GM23338 (cell line): ENCODE measurements at regions not wholly inside any gene's neighbourhood (a gene's known extent, or its start where the extent isn't known, plus 50 kb on each side); places are given as distances from the start of the nearest gene placed in this dataset.

Experiments used
- CREB1 ChIP-seq: fragments of 250-450 bp; sonication (Bioruptor Pico); IDR thresholded peaks from 2 replicates; pipeline ENCODE4 v1.5.0; 2020; ENCODE audit warnings: low read depth, mild to moderate bottlenecking, moderate library complexity
- POLR2AphosphoS5 ChIP-seq: IDR thresholded peaks from 2 replicates; pipeline ENCODE4 v1.6.1; 2016; ENCODE audit warnings: antibody characterized with exemption, low read depth
- REST ChIP-seq: IDR thresholded peaks from one replicate; pipeline ENCODE4 v1.6.1; 2018; ENCODE audit warnings: antibody characterized with exemption; ENCODE audit not compliant: unreplicated experiment
- TF ChIP-seq, protein P1 (sequence below): fragments of 250-450 bp; sonication (Bioruptor Pico); IDR thresholded peaks from 2 replicates; pipeline ENCODE4 v1.5.0; 2020; ENCODE audit warnings: mild to moderate bottlenecking, moderate library complexity
- TF ChIP-seq, protein P2 (sequence below), 2 experiments: fragments of 200-600 bp in 1 of 2; sonication (generic) in 1 of 2; conservative IDR thresholded peaks; 2 replicates each; pipeline versions ENCODE4 v1.5.1 to v1.6.1; 2016 to 2017; ENCODE audit warnings: antibody characterized with exemption in 2 of 2, low read depth in 2 of 2, mild to moderate bottlenecking in 2 of 2, moderate library complexity in 1 of 2

- TF ChIP-seq, protein P1, sequence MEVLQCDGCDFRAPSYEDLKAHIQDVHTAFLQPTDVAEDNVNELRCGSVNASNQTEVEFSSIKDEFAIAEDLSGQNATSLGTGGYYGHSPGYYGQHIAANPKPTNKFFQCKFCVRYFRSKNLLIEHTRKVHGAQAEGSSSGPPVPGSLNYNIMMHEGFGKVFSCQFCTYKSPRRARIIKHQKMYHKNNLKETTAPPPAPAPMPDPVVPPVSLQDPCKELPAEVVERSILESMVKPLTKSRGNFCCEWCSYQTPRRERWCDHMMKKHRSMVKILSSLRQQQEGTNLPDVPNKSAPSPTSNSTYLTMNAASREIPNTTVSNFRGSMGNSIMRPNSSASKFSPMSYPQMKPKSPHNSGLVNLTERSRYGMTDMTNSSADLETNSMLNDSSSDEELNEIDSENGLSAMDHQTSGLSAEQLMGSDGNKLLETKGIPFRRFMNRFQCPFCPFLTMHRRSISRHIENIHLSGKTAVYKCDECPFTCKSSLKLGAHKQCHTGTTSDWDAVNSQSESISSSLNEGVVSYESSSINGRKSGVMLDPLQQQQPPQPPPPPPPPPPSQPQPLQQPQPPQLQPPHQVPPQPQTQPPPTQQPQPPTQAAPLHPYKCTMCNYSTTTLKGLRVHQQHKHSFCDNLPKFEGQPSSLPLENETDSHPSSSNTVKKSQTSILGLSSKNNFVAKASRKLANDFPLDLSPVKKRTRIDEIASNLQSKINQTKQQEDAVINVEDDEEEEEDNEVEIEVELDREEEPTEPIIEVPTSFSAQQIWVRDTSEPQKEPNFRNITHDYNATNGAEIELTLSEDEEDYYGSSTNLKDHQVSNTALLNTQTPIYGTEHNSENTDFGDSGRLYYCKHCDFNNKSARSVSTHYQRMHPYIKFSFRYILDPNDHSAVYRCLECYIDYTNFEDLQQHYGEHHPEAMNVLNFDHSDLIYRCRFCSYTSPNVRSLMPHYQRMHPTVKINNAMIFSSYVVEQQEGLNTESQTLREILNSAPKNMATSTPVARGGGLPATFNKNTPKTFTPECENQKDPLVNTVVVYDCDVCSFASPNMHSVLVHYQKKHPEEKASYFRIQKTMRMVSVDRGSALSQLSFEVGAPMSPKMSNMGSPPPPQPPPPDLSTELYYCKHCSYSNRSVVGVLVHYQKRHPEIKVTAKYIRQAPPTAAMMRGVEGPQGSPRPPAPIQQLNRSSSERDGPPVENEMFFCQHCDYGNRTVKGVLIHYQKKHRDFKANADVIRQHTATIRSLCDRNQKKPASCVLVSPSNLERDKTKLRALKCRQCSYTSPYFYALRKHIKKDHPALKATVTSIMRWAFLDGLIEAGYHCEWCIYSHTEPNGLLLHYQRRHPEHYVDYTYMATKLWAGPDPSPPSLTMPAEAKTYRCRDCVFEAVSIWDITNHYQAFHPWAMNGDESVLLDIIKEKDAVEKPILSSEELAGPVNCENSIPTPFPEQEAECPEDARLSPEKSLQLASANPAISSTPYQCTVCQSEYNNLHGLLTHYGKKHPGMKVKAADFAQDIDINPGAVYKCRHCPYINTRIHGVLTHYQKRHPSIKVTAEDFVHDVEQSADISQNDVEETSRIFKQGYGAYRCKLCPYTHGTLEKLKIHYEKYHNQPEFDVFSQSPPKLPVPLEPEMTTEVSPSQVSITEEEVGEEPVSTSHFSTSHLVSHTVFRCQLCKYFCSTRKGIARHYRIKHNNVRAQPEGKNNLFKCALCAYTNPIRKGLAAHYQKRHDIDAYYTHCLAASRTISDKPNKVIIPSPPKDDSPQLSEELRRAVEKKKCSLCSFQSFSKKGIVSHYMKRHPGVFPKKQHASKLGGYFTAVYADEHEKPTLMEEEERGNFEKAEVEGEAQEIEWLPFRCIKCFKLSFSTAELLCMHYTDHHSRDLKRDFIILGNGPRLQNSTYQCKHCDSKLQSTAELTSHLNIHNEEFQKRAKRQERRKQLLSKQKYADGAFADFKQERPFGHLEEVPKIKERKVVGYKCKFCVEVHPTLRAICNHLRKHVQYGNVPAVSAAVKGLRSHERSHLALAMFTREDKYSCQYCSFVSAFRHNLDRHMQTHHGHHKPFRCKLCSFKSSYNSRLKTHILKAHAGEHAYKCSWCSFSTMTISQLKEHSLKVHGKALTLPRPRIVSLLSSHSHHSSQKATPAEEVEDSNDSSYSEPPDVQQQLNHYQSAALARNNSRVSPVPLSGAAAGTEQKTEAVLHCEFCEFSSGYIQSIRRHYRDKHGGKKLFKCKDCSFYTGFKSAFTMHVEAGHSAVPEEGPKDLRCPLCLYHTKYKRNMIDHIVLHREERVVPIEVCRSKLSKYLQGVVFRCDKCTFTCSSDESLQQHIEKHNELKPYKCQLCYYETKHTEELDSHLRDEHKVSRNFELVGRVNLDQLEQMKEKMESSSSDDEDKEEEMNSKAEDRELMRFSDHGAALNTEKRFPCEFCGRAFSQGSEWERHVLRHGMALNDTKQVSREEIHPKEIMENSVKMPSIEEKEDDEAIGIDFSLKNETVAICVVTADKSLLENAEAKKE (CRISPR knock-in tag) = no peak
- TF ChIP-seq, protein P2, sequence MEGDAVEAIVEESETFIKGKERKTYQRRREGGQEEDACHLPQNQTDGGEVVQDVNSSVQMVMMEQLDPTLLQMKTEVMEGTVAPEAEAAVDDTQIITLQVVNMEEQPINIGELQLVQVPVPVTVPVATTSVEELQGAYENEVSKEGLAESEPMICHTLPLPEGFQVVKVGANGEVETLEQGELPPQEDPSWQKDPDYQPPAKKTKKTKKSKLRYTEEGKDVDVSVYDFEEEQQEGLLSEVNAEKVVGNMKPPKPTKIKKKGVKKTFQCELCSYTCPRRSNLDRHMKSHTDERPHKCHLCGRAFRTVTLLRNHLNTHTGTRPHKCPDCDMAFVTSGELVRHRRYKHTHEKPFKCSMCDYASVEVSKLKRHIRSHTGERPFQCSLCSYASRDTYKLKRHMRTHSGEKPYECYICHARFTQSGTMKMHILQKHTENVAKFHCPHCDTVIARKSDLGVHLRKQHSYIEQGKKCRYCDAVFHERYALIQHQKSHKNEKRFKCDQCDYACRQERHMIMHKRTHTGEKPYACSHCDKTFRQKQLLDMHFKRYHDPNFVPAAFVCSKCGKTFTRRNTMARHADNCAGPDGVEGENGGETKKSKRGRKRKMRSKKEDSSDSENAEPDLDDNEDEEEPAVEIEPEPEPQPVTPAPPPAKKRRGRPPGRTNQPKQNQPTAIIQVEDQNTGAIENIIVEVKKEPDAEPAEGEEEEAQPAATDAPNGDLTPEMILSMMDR (conservative IDR thresholded peaks at IDR 0.05; ENCODE audit: low read depth in 2 of 2) = no peak
- TF ChIP-seq POLR2AphosphoS5 = no peak
- TF ChIP-seq CREB1 (CRISPR knock-in tag) = no peak
- no peak for TF ChIP-seq REST
These were observed 109.1 kb upstream of the LRIG1 start (continued) for GRCh38 chr3:66609660-66610561.
